ENCODE measurements at regions not wholly inside any gene's neighbourhood (a gene's known extent, or its start where the extent isn't known, plus 50 kb on each side); places are given as distances from the start of the nearest gene placed in this dataset.

DNA sequence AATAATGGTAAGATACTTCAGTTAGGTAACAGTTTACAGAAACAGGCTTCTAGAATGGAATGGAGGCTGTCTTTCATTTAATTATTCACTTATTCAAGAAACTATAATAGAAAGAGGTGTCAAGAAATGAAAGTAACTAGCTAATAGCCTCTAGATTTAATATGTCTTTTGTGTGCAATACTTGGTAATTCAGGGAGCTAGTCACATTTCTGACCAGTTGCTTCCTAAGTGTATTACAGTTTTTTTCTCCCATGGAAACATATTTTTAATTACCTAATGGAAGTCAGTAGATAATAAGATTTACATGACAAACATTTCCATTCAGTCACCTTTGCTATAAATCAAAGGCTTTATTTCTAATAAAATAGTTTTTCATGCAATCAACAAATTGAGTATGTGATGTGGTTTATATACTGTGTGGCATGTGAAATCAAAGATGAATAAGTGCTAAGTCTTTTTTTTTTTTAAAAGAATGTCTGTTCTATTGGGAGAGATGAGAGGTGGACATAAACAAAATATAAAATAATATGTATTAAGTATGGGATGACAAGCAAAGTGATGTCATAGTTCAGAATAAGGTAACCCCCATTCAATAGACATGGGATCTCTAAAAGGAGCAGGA lies 985.7 kb downstream of the SQOR start:
- Histone ChIP-seq H3K9me1 (ENCODE audit: insufficient read depth, low read length) (no peaks in the 10 kb centered on the region), H3K4me3 (ENCODE audit: insufficient read depth, low read depth, low read length) (no peak overlapping the region), H2BK120ac (ENCODE audit: low read depth, low read length) (no peak overlapping the region), H2AFZ (replicated peaks; ENCODE audit: low read length, poor library complexity) (no peak overlapping the region), H2BK15ac (ENCODE audit: low read depth, low read length) (no peak overlapping the region), H3K14ac (replicated peaks; ENCODE audit: low read depth, low read length) (no peak overlapping the region), H3K9me3 (ENCODE audit: control insufficient read depth, insufficient read depth, low read length) (peaks cover 7% of the 10 kb centered on the region), H3K27ac (ENCODE audit: insufficient read depth, low read length) (no peak overlapping the region), H2BK5ac (ENCODE audit: low read depth, low read length, poor library complexity, severe bottlenecking) (no peak overlapping the region), H3K4me2 (ENCODE audit: low read depth, low read length) (no peak overlapping the region), H3K4ac (ENCODE audit: low read depth, low read length) (no peak overlapping the region), H3K23ac (ENCODE audit: low read depth, low read length) (no peak overlapping the region), H4K5ac (ENCODE audit: low read depth, low read length) (no peak overlapping the region), H3K56ac (ENCODE audit: extremely low read depth, insufficient read depth, low read length) (no peak overlapping the region), H3K18ac (ENCODE audit: low read depth, low read length) (no peak overlapping the region), H2AK9ac (replicated peaks; ENCODE audit: low read depth, low read length, poor library complexity) (no peak overlapping the region), H2AK5ac (ENCODE audit: low read depth, low read length) (no peak overlapping the region), H4K8ac (ENCODE audit: low read depth in 2 of 2, low read length in 2 of 2) (no peak overlapping the region), H3K36me3 (ENCODE audit: control insufficient read depth, insufficient read depth, low read length) (no peaks in the 10 kb centered on the region), H3K4me1 (ENCODE audit: control insufficient read depth, insufficient read depth, low read length) (no peaks in the 10 kb centered on the region), H3K9ac (ENCODE audit: low read depth, low read length) (no peak overlapping the region), H3K79me1 (ENCODE audit: low read depth in 1 of 2, low read length in 2 of 2) (no peaks in the 10 kb centered on the region), H4K91ac (ENCODE audit: insufficient read depth, low read depth, low read length) (no peak overlapping the region), H3K27me3 (ENCODE audit: control insufficient read depth, insufficient read depth, low read length) (no peaks in the 10 kb centered on the region), H2BK20ac (ENCODE audit: low read depth, low read length) (no peak overlapping the region), H4K20me1 (ENCODE audit: insufficient read depth, low read length) (no peaks in the 10 kb centered on the region)
- in situ Hi-C loops (cut with MboI; ENCODE audit: low sequenced_read_pairs) (no loop called here), dilution Hi-C loops (cut with HindIII; ENCODE audit: low sequenced_read_pairs, unreplicated experiment) (no loop called here), intact Hi-C loops (cut with micrococcal nuclease) (no loop called here)
- POLR2A ChIA-PET (ENCODE audit: unreplicated experiment) = no interaction called here
- DNase-seq = no peak
- TF ChIP-seq RFX5 (IDR thresholded peaks at IDR 0.05; ENCODE audit: low read depth, low read length) (no peak), USF2 (IDR thresholded peaks at IDR 0.05; ENCODE audit: low read depth, low read length) (no peak), POLR2A (IDR thresholded peaks at IDR 0.05; ENCODE audit: low read depth, low read length) (no peak), SMC3 (IDR thresholded peaks at IDR 0.05; ENCODE audit: low read depth, low read length) (no peak), RCOR1 (IDR thresholded peaks at IDR 0.05; ENCODE audit: insufficient replicate concordance, low read length) (no peak), MAFK (IDR thresholded peaks at IDR 0.05; ENCODE audit: low read depth, low read length) (no peak), CHD1 (IDR thresholded peaks at IDR 0.05; ENCODE audit: low read depth, low read length) (no peak), BHLHE40 (IDR thresholded peaks at IDR 0.05; ENCODE audit: low read depth, low read length) (no peak), NFE2L2 (IDR thresholded peaks at IDR 0.05; ENCODE audit: low read depth, low read length) (no peak), MAZ (IDR thresholded peaks at IDR 0.05; ENCODE audit: borderline replicate concordance, low read depth, low read length) (no peak), RAD21 (IDR thresholded peaks at IDR 0.05; ENCODE audit: low read length) (no peak), MXI1 (IDR thresholded peaks at IDR 0.05; ENCODE audit: borderline replicate concordance, low read depth, low read length) (no peak), FOS (IDR thresholded peaks at IDR 0.05; ENCODE audit: low read depth, low read length) (no peak)
- TF ChIP-seq, protein P1, sequence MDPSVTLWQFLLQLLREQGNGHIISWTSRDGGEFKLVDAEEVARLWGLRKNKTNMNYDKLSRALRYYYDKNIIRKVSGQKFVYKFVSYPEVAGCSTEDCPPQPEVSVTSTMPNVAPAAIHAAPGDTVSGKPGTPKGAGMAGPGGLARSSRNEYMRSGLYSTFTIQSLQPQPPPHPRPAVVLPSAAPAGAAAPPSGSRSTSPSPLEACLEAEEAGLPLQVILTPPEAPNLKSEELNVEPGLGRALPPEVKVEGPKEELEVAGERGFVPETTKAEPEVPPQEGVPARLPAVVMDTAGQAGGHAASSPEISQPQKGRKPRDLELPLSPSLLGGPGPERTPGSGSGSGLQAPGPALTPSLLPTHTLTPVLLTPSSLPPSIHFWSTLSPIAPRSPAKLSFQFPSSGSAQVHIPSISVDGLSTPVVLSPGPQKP (IDR thresholded peaks at IDR 0.05; ENCODE audit: borderline replicate concordance, low read depth, low read length) = no peak
- TF ChIP-seq, protein P2, sequence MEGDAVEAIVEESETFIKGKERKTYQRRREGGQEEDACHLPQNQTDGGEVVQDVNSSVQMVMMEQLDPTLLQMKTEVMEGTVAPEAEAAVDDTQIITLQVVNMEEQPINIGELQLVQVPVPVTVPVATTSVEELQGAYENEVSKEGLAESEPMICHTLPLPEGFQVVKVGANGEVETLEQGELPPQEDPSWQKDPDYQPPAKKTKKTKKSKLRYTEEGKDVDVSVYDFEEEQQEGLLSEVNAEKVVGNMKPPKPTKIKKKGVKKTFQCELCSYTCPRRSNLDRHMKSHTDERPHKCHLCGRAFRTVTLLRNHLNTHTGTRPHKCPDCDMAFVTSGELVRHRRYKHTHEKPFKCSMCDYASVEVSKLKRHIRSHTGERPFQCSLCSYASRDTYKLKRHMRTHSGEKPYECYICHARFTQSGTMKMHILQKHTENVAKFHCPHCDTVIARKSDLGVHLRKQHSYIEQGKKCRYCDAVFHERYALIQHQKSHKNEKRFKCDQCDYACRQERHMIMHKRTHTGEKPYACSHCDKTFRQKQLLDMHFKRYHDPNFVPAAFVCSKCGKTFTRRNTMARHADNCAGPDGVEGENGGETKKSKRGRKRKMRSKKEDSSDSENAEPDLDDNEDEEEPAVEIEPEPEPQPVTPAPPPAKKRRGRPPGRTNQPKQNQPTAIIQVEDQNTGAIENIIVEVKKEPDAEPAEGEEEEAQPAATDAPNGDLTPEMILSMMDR (conservative IDR thresholded peaks at IDR 0.05; ENCODE audit: low read depth, low read length) = no peak
- CTCF ChIA-PET = no interaction called here
- no peak for ATAC-seq (ENCODE audit: low read depth)
- BruUV-seq (replicated peaks) = no TSS peak

All from IMR-90 (cell line).